ENCODE measurements at regions not wholly inside any gene's neighbourhood (a gene's known extent, or its start where the extent isn't known, plus 50 kb on each side); places are given as distances from the start of the nearest gene placed in this dataset.
"Not testable (repeated sequence)": the region's sequence is repeated elsewhere in the genome, so short reads cannot be mapped to it uniquely, and the experiment has no call there.

GRCh38 chr2:81481242-81481993, 1176.9 kb upstream of the LRRTM1 start:
- no peak for DNase-seq (ENCODE audit: low read depth in 2 of 2)

GRCh38 chr2:81467096-81467495, 1162.5 kb upstream of the LRRTM1 start:
- no peak for DNase-seq (ENCODE audit: low read depth in 2 of 2)

- DNase-seq (ENCODE audit: low read depth in 2 of 2) = no peak
Measured at GRCh38 chr2:81462420-81462819, 1157.9 kb upstream of the LRRTM1 start.

GRCh38 chr2:81445176-81445575, 1140.6 kb upstream of the LRRTM1 start:
- no peak for DNase-seq (ENCODE audit: low read depth in 2 of 2)

DNA sequence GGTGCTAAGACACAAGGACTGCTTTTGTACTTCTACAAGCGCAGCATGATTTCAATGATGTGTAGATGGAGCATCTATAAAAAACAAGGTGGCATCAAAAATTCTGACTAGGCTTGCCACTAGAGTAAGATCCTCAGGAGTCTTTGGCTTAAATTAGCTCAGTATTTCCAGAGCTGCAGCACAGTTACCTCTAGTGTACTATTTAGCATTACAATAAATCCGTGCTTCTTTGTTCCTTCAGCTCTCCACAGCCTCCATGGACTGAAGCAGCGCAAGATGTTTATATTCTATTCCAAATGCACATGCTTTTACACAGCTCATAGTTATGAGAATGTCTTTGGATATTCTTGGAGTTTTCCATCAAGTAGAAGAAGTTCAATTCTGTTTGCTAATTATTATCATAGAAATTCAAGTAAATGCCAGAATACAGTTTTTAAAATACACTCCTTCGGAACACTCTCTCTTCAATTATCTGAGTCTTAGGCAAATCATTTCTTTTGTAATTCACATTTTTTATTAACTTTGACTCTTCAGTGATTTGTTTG, 1133.0 kb upstream of the LRRTM1 start:
- DNase-seq (ENCODE audit: low read depth in 2 of 2) = no peak

DNA sequence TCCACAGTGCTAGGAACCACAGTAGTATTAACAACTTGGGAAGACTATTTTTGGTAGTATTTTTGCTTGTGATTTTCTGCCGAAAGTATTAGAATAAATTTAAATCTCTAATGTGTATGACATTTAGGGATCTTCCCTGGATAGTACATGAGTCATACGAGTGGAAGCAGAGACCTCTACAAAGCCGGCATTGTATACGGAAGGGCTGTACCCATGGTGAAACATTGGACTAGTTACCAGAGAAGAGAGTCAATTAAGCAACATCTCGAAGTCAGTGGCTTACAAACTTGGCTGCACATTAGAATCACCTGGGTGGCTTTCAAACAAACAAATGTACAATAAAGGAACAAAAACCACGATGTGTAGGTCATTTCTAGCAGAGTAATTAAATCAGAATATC, 1131.7 kb upstream of the LRRTM1 start:
- DNase-seq (ENCODE audit: low read depth in 2 of 2) = no peak

DNA sequence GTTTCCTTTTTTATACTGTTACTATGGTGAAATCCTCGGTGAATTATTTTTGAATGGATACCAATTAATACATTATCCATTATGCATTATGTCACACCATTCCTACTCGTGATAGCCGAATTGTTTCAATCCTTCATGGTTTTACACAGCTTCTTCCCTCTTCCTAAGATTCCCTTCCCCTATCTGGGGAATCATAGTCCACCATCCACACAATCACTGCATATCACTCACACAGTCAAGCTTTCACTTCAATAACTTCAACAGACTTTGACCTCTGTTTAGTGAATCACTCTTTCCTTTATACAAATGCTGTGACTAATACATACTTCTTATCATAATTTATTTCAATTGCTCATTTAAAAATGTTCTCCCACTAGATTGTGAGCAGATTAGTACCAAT, 1108.1 kb upstream of the LRRTM1 start:
- no peak for DNase-seq (ENCODE audit: low read depth in 2 of 2)

- no peak for DNase-seq (ENCODE audit: low read depth in 2 of 2)
Measured at GRCh38 chr2:81403508-81403907, 1099.0 kb upstream of the LRRTM1 start.

DNA sequence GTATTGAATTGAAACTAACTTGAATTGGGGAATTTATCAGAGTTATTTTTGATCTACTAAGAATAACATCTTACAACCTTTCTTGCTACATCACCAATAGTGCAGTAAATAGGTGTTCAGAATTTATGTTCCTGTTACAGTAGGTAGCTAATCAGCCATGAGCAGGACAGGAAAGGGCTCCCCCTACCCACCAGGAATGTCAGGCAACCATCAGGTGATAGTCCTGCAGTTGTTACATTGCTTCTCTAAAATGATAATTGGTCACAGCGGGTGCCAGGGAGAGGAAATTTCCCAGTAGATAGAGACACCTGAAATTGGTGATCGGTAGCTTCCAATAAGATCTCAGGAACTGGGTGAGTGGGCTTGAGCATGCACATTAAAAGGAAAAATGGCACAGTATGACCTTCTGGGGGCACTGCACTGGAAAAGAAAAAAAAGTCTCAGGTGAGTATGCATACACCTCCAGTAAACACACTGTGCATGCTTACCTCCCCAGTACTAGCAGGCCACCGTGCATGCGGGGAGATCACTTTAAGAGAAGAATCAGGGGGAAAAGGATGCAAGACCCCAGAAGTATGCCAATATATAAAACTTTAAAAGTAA, 1092.0 kb upstream of the LRRTM1 start:
- DNase-seq (ENCODE audit: low read depth in 2 of 2) = no peak

DNA sequence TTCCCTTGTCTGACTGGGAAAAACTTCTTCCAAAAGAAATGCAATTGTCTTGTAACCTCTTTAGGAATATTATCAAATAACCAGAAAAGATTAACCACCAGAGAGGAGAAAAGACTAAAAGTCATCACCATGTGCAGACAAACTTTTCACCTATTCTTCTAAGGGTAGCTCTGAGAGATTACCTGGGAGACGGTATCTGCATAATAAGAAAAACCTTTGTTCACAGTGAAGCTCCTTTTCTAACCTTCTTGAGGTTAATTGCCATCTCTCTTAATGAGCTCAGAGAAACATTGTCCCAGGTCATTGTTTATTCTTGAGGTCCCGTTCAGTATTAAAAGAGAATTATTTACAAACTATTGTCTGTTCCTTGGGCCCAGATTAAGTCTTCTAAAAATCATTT, 1091.2 kb upstream of the LRRTM1 start:
- DNase-seq (ENCODE audit: low read depth in 2 of 2) = no peak

- peak in 1 of 2 donors; percentile 0 for DNase-seq (ENCODE audit: low read depth in 2 of 2)
Measured at GRCh38 chr2:81389203-81389602, 1084.7 kb upstream of the LRRTM1 start.

GRCh38 chr2:81363800-81364199, 1059.2 kb upstream of the LRRTM1 start:
- DNase-seq (ENCODE audit: low read depth in 2 of 2) = no peak

DNA sequence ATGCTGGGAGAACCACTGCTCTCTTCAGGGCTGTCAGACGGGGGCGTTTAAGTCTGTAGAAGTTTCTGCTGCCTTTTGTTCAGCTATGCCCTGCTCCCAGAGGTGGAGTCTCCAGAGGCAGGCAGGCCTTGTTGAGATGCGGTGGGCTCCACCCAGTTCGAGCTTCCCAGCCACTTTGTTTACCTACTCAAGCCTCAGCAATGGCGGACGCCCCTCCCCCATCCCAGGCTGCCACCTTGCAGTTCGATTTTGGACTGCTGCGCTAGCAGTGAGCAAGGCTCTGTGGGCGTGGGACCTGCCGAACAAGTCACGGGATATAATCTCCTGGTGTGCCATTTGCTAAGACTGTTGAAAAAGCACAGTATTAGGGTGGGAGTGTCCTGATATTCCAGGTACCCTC, 1057.9 kb upstream of the LRRTM1 start:
- not testable (repeated sequence) for DNase-seq (ENCODE audit: low read depth in 2 of 2)

- no peak for DNase-seq (ENCODE audit: low read depth in 2 of 2)
Measured at GRCh38 chr2:81355436-81355835, 1050.9 kb upstream of the LRRTM1 start.

GRCh38 chr2:81334046-81334445, 1029.5 kb upstream of the LRRTM1 start:
- no peak for DNase-seq (ENCODE audit: low read depth in 2 of 2)

DNA sequence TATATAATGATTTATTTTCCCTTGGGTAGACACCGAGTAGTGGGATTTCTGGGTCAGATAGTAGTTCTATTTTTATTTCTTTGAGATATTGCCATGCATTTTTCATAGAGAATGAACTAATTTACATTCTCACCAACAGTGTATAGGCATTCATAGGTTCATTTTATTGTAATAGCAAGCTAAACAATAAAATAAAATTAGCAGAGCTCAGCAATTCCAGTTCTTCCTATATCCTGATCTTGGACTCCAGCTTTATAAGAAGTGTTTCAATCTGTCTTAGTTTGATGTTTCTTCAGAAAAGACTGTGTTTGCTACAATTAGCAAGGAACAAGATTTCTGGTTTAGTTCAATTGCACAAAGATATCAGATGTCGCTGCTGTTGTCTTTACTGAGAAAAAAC, 1024.4 kb upstream of the LRRTM1 start:
- DNase-seq (ENCODE audit: low read depth in 2 of 2) = no peak

GRCh38 chr2:81327911-81328310, 1023.4 kb upstream of the LRRTM1 start:
- no peak for DNase-seq (ENCODE audit: low read depth in 2 of 2)

- peak in 1 of 2 donors; percentile 0 for DNase-seq (ENCODE audit: low read depth in 2 of 2)
Measured at GRCh38 chr2:81324046-81324445, 1019.5 kb upstream of the LRRTM1 start.

- no peak for DNase-seq (ENCODE audit: low read depth in 2 of 2)
Measured at GRCh38 chr2:81304154-81304830, 999.7 kb upstream of the LRRTM1 start.

GRCh38 chr2:81303321-81303720, 998.8 kb upstream of the LRRTM1 start:
- DNase-seq (ENCODE audit: low read depth in 2 of 2) = no peak

DNA sequence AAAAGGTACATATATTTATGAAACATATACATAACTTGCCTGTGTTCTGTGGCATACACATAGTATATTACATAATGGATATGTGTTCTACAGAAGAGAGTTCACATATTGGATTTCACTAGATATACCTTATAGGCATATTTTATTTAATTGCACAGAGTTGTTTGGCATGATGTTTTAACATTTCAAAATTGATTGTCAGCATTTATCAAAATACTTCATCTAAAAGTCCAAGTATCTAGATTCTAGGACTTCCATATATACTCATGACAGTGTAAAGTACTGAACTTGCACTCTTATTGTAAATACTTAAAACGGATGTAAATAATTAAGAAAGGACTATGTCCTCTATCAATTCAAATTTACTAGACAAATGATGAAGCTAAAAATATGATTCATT, 995.3 kb upstream of the LRRTM1 start:
- DNase-seq (ENCODE audit: low read depth in 2 of 2) = no peak

DNA sequence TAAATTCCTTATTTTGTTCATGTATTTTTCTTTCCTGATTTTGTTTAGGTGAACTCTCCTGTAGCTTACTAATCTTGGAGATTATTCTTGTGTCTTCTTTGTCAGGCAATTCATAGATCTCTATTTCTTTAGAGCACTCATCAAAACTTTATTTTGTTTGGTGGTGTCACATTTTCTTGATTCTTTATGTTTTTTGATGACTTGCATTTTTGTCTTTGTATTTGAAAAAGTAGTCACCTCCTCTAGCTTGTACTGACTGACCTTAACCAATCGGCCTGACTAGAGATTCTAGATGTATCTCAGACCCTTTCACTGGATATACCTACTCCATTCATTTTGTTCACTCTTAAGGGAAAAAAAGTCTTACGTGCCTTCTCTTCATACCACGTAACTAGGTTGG, 986.3 kb upstream of the LRRTM1 start:
- DNase-seq (ENCODE audit: low read depth in 2 of 2) = no peak

DNA sequence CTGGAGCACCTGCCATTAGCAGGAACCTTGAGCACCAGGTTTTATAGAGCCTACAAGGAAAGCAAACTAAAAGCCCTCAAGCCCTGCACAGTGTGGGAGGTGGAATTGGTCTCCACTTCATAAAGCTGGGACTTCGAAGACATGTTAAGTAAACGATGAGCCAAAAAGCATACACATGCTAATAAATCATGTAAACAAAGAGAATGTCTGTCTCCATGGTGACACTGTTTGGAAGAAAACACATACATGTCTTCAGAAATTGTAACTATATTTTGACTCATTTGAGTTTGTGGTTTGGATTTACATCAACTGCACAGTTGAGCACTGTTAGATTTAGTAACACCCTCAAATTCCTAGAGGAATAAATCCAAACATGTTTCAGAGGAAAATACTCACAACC, 978.5 kb upstream of the LRRTM1 start:
- DNase-seq (ENCODE audit: low read depth in 2 of 2) = no peak
